Left ventricle myocardium superior (tissue), 1 donor: ENCODE measurements at regions not wholly inside any gene's neighbourhood (a gene's known extent, or its start where the extent isn't known, plus 50 kb on each side); places are given as distances from the start of the nearest gene placed in this dataset.

Experiments
- ATAC-seq: fragments of 200-7000 bp; cut with Tn5 transposase; one replicate; pipeline ENCODE4 v1.9.1; 2020; ENCODE audit warnings: mild to moderate bottlenecking, moderate library complexity
- DNase-seq: peaks from one replicate; pipeline ENCODE4 v3.0.0-alpha.2; 2020
- intact Hi-C: fragments of 100-400 bp; cut with micrococcal nuclease; formaldehyde crosslinking; loops from one replicate; pipeline ENCODE4 v1.11.0; 2022
- donor health status: DM: no; HTN: yes; CAD: no; lungs with severe emphysema.

DNA sequence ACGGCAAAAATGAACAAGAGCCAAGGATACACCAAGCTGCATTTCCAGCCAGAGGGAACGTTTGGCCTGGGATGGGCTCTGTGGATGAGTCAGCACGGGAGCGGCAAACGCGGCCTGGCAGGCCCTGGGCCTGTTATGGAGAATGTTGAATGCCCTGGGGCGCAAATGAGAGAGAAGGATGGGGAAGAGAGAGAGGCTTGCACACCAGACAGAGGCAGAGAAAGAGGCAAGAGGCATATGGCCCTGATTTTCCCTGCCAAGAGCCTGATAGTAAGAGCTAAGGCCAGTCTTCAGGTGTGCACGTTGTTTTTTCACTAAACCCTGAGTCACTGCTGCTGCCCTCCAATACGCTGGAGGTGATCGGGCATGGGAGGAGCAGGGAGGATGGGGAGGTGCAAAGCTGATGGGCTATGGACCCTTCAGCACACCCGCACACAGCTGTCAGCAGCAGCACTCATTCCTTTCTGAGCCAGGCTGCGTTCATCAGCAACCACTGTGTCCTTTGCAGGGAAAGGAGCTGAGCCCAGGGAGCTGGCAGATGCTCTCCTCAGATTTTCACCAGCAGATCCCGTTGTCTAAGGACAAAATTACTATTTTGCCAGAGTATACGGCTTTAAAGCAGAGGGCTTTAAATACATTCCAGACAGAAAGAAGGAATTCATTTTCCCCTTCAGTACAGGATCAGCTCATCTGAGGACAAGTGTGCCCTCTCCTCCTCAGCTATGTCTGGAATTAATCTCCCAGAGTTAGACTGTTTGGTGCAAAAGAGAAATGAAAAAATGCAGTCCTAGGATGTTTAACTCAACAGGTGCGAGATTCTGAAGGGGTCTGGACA lies 61.7 kb upstream of the SLC22A23 start:
- no peak for ATAC-seq
- intact Hi-C loops = no loop called here
- DNase-seq = no peak

DNA sequence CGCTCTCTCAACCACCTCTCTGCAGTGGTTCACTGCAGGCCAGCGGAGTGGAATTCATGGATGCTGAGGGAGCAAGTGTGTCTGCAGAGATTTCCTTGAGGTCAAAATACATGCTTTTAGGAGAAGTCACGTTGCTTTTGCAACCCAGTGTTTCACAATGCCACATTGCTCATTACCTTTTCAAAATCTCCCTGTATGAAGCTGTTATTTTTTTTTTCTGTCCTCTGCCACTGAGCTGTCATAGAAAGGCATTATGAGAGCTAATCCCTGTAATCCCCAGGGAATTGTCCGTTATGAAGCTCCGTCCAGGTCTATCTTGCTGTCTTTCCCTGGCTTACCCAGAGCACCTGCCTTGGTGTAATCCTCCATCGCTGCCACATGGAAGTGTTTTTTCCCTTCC lies 60.5 kb upstream of the SLC22A23 start:
- ATAC-seq (no peak), DNase-seq (no peak)
- intact Hi-C loops = no loop called here

DNA sequence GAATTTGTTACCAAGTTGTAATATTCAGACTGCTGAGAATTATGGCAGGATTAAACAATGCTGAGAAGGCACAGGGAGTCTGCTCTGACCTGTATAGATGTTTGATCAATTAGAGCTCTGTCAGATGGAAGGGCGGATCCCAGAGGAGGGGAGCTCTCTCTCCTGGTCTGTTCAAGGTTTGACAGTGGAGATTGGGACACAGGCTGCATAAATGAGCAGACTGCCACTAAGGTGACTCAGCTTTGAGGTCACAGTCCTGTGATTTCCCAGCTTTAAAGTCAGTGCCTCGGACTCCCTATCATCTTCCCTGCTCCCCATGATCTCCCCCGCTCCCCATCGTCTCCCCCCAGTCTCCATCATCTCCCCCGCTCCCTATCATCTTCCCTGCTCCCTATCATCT lies 59.2 kb upstream of the SLC22A23 start:
- no peak for ATAC-seq
- no peak for DNase-seq
- intact Hi-C loops = no loop called here

- DNase-seq (no peak), ATAC-seq (no peak)
- intact Hi-C loops = no loop called here
Observed at GRCh38 chr6:3515669-3516068, 58.8 kb upstream of the SLC22A23 start.

DNA sequence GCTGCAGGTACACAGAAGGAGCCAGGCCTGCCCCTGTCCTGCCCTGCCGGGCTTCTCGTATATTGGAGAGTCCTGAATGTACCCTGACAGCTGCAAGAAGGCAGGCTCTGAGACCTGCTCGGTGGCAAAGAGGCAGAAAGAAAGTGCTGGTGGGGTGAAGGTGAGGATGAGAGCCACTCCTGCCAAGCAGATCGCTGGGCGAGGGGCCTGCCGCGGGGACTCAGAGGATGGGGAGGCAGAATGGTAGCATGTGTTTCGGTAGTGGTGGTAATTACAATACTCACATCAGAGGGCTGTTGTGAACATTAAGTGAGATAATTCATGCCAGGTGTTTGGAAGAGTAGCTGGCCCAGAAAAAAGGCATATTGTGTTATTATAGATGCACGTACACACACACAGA lies 56.6 kb upstream of the SLC22A23 start:
- intact Hi-C loops = no loop called here
- no peak for DNase-seq
- no peak for ATAC-seq

DNA sequence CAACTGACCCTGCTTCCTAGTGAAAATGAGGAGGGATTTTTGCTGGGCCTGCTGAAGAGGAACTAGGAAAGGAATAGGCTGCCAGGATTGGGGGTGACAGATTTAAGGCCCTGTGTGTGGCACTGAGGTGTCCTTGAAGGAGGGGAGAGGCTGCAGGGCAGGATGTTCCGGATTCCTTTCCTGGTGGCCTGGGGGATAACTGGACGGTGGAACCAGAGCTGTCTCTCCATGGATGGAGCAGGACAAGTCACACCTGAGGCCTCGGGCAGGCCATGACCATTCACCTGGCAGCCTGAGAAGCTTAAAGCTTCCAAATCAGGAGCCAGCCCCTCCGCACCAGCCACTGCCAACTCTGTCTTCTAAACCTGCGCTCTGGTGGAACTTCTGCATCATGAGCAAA lies 56.0 kb upstream of the SLC22A23 start:
- intact Hi-C loops = no loop called here
- DNase-seq = no peak
- ATAC-seq = no peak

DNA sequence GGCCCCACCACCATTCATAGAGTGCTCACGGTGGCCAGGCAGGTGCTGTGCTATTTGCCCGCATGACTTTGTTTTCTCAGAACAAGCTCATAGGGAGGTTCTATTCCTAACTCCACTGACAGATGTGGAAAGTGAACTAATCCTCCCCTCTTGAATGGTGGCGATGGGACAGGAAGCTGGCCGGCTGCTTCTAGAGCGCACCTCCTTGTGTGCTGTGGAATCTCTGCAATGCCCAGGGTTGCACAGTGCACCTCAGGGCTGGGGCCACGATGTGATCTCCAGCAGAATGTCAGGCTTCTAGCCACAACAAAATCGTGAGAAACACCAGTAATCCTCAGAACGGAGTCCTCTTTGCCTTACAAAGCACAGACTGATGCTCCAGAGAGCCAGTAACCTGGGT lies 53.8 kb upstream of the SLC22A23 start:
- no peak for ATAC-seq
- no peak for DNase-seq
- intact Hi-C loops = no loop called here

GRCh38 chr6:3510178-3510577 lies 53.3 kb upstream of the SLC22A23 start:
- intact Hi-C loops = no loop called here
- DNase-seq (no peak), ATAC-seq (no peak)

DNA sequence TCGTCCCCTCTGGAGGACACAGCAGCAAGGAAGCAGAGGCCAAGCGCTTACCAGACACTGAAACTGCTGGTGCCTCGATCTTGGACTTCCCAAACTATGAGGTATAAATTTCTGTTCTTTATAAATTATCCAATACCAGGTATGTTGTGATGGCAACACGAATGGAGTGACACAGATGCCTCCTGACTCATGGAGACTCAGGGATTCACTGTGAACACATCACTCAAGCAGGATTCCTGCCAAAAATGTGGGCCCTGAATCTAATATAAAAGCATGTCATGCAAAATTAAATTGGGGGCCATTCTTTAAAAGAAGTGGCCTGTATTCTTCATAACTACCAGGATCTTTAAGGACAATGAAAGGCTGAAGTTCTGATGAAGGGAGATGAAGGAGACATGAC lies 52.5 kb upstream of the SLC22A23 start:
- intact Hi-C loops = no loop called here
- DNase-seq = no peak
- no peak for ATAC-seq

- DNase-seq = no peak
- ATAC-seq = no peak
- intact Hi-C loops = no loop called here
Observed at GRCh38 chr6:3506751-3507383, 50.0 kb upstream of the SLC22A23 start.
